Colonic mucosa (tissue), 4 donors: ENCODE measurements at regions not wholly inside any gene's neighbourhood (a gene's known extent, or its start where the extent isn't known, plus 50 kb on each side); places are given as distances from the start of the nearest gene placed in this dataset.

Experiments used
- DNase-seq: peaks from one replicate; pipeline ENCODE4 v3.0.0-alpha.2; 2020
- H3K27ac ChIP-seq: fragments of 200-600 bp; one replicate; pipeline ENCODE4 v1.8.0; 2021
- H3K27me3 ChIP-seq: fragments of 200-600 bp; one replicate; pipeline ENCODE4 v1.8.0; 2021
- H3K36me3 ChIP-seq: fragments of 200-600 bp; one replicate; pipeline ENCODE4 v1.8.0; 2021
- H3K4me1 ChIP-seq: fragments of 200-600 bp; one replicate; pipeline ENCODE4 v1.8.0; 2021; ENCODE audit warnings: mild to moderate bottlenecking
- H3K4me3 ChIP-seq: fragments of 200-600 bp; one replicate; pipeline ENCODE4 v1.8.0; 2021
- H3K9ac ChIP-seq, 2 donors: one replicate each; pipeline ENCODE4 v1.7.0; 2013; ENCODE audit warnings: control low read depth in 2 of 2, low read depth in 2 of 2, low read length in 2 of 2
- H3K9me3 ChIP-seq: fragments of 200-600 bp; one replicate; pipeline ENCODE4 v1.8.0; 2021
- intact Hi-C: fragments of 100-400 bp; cut with DNase I; formaldehyde crosslinking; loops from one replicate; pipeline ENCODE4 v1.14.1; 2022
- TF ChIP-seq, protein P1 (sequence below): fragments of 200-600 bp; IDR thresholded peaks from one replicate; pipeline ENCODE4 v1.8.0; 2022; ENCODE audit warnings: antibody characterized with exemption, mild to moderate bottlenecking
- donor health status: healthy.
- donor health status: DM: no; HTN: no; CAD: no.
- donor health status: DM: no; HTN: no; CAD: no.

DNA sequence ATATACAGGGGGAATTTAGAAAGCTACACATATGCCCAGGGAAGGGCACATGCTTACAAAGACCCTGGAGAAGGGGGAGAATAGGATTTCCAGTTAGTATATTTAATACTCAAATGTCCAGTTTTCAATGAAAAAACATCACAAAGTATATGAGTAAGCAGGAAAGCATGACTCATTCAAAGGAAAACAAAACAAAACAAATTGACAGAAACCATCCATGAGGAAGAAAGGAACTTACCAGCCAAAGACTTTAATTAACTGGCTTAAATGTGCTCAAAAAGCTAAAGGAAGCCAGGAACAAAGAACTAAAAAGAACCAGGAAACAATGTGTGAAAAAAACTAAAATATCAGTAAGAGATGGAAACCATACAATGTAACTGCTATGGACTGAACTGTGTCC lies 716.2 kb upstream of the ARGLU1 start:
- TF ChIP-seq, protein P1, sequence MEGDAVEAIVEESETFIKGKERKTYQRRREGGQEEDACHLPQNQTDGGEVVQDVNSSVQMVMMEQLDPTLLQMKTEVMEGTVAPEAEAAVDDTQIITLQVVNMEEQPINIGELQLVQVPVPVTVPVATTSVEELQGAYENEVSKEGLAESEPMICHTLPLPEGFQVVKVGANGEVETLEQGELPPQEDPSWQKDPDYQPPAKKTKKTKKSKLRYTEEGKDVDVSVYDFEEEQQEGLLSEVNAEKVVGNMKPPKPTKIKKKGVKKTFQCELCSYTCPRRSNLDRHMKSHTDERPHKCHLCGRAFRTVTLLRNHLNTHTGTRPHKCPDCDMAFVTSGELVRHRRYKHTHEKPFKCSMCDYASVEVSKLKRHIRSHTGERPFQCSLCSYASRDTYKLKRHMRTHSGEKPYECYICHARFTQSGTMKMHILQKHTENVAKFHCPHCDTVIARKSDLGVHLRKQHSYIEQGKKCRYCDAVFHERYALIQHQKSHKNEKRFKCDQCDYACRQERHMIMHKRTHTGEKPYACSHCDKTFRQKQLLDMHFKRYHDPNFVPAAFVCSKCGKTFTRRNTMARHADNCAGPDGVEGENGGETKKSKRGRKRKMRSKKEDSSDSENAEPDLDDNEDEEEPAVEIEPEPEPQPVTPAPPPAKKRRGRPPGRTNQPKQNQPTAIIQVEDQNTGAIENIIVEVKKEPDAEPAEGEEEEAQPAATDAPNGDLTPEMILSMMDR = no peak
- Histone ChIP-seq H3K9ac (no peak overlapping the region), H3K4me3 (no peak overlapping the region), H3K9me3 (no peaks in the 10 kb centered on the region), H3K36me3 (no peaks in the 10 kb centered on the region), H3K27ac (no peak overlapping the region), H3K27me3 (no peaks in the 10 kb centered on the region), H3K4me1 (no peaks in the 10 kb centered on the region)
- no peak for DNase-seq
- intact Hi-C loops = no loop called here

DNA sequence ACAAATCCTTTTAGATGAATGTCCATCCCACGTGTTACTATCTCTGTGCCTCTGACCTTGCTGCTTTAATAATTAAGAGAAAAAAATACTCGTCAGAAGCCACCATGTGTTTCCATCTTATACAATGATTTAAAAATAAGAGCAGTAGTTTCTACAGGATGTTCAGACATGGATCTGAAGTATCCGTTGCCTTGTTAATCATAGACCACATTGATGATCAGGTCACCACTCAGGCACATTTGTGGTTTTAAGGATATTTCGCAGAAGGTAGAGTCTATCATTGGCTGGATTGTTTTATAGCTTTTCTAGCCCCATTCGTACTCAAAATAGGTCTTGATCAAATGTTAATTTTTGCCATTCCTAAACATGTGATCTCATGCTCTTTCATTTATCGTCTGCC lies 710.0 kb upstream of the ARGLU1 start:
- Histone ChIP-seq H3K4me1 (no peaks in the 10 kb centered on the region), H3K9ac (no peak overlapping the region), H3K27me3 (no peaks in the 10 kb centered on the region), H3K27ac (no peak overlapping the region), H3K9me3 (no peaks in the 10 kb centered on the region), H3K36me3 (no peaks in the 10 kb centered on the region), H3K4me3 (no peak overlapping the region)
- intact Hi-C loops = no loop called here
- TF ChIP-seq, protein P1 = no peak
- DNase-seq = no peak

DNA sequence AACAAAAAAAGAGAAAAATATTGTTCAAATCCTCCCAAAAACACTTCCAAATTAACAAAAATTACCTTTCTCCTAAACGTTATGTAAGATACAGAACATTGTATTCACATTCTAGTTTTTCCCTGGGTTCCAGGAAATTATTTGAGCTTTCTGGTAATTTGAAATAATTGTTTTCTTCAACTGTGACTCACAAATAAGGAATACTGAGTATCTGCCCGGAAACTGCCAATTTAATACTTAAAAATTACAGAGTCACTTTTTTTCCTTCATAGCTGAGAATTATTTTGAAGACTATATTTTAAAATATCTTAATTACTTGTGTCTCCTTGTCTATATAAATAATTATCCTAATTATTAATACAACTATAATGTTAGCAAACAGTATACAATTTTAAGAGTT lies 709.0 kb upstream of the ARGLU1 start:
- Histone ChIP-seq H3K27ac (no peak overlapping the region), H3K9me3 (no peaks in the 10 kb centered on the region), H3K4me3 (no peak overlapping the region), H3K36me3 (no peaks in the 10 kb centered on the region), H3K27me3 (no peaks in the 10 kb centered on the region), H3K9ac (no peak overlapping the region), H3K4me1 (no peaks in the 10 kb centered on the region)
- DNase-seq = no peak
- TF ChIP-seq, protein P1 = no peak
- intact Hi-C loops = no loop called here

DNA sequence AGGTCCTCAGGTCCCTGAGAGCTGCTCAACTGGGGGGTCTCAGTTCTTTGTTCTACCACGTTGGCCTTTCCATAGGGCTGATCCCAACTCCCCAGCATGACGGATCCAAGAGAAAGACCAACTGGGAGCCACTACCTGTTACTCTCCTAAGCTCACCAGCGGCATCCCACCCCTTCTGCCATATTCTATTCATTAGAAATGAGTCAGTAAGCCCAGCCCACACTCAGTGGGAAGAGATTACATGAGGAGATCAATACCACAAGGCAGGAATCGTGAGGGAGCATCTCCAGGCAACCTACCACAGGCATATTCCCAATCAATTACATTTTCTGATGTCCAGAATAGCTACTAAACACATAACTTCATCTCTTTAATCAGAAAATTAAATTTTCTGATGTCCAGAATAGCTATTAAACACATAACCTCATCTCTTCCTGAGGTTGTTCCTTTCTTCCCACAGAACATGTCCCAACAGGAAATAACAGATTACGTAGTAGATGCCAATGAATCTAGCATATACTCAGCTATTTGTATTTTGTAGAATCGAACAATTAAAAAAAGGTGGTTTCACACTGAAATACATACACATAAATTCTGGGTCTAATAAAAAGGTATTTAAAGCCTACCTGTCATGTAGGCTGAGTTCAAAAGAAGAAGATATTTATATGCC lies 708.1 kb upstream of the ARGLU1 start:
- DNase-seq = no peak
- no peak overlapping the region for H3K9ac ChIP-seq

DNA sequence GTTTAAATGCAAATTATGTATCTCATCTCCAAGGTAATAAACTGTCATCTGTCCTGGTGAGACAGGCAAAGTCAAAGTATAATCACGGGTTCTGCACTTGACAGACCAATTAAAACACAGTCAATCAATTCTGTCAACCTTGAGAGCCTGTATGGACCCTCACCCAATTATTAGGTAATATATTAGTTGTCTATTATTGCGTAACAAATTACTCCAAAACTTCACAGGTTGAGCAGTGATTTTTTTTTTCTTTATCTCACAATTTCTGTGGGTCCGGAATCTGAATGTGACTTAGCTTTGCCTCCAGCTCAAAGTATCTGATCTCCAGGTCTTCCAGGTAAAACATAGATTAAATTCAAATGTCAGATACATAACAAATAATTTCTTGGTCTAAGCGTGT lies 707.4 kb upstream of the ARGLU1 start:
- Histone ChIP-seq H3K27ac (no peak overlapping the region), H3K4me3 (no peak overlapping the region), H3K36me3 (no peaks in the 10 kb centered on the region), H3K9me3 (no peaks in the 10 kb centered on the region), H3K27me3 (no peaks in the 10 kb centered on the region), H3K4me1 (no peaks in the 10 kb centered on the region), H3K9ac (no peak overlapping the region)
- TF ChIP-seq, protein P1 = no peak
- DNase-seq = no peak
- intact Hi-C loops = no loop called here

More for the DNA sequence above, 708.1 kb upstream of the ARGLU1 start:
- no peaks in the 10 kb centered on the region for H3K27me3 ChIP-seq
- no peaks in the 10 kb centered on the region for H3K36me3 ChIP-seq
- no peak overlapping the region for H3K4me3 ChIP-seq
- no peak overlapping the region for H3K27ac ChIP-seq
- TF ChIP-seq, protein P1 = no peak
- H3K4me1 ChIP-seq = no peaks in the 10 kb centered on the region
- intact Hi-C loops = no loop called here
- no peaks in the 10 kb centered on the region for H3K9me3 ChIP-seq
